ACC112 (cell line): ENCODE measurements at regions not wholly inside any gene's neighbourhood (a gene's known extent, or its start where the extent isn't known, plus 50 kb on each side); places are given as distances from the start of the nearest gene placed in this dataset.
"Not testable (repeated sequence)": the region's sequence is repeated elsewhere in the genome, so short reads cannot be mapped to it uniquely, and the experiment has no call there.

ENCODE experiments used
- H2AFZ ChIP-seq: fragments of 200-600 bp; sonication (generic); one replicate; pipeline ENCODE4 v1.6.0; 2017; ENCODE audit warnings: antibody characterized with exemption, low read length; ENCODE audit not compliant: unreplicated experiment
- H3K27ac ChIP-seq: fragments of 200-600 bp; sonication (generic); 2 replicates; pipeline ENCODE4 v1.5.1; 2014; ENCODE audit warnings: low read depth, mild to moderate bottlenecking, antibody characterized with exemption, low read length, moderate library complexity
- H3K27me3 ChIP-seq: fragments of 200-600 bp; sonication (generic); 2 replicates; pipeline ENCODE4 v1.6.1; 2014; ENCODE audit warnings: mild to moderate bottlenecking, antibody characterized with exemption, low read length, moderate library complexity, mixed read lengths; ENCODE audit not compliant: insufficient read depth
- H3K36me3 ChIP-seq: fragments of 200-600 bp; sonication (generic); 2 replicates; pipeline ENCODE4 v1.6.1; 2016; ENCODE audit warnings: mild to moderate bottlenecking, antibody characterized with exemption, low read length, moderate library complexity, mixed read lengths; ENCODE audit not compliant: insufficient read depth
- H3K4me1 ChIP-seq: fragments of 200-600 bp; sonication (generic); one replicate; pipeline ENCODE4 v1.6.1; 2016; ENCODE audit warnings: low read length, mixed read lengths; ENCODE audit not compliant: insufficient read depth, unreplicated experiment, control insufficient read depth
- H3K4me3 ChIP-seq: fragments of 200-600 bp; sonication (generic); 2 replicates; pipeline ENCODE4 v1.5.1; 2014; ENCODE audit warnings: mild to moderate bottlenecking, low read depth, low read length
- H3K79me2 ChIP-seq: fragments of 200-600 bp; sonication (generic); one replicate; pipeline ENCODE4 v1.6.0; 2016; ENCODE audit warnings: low read length; ENCODE audit not compliant: control insufficient read depth, unreplicated experiment, insufficient read depth

DNA sequence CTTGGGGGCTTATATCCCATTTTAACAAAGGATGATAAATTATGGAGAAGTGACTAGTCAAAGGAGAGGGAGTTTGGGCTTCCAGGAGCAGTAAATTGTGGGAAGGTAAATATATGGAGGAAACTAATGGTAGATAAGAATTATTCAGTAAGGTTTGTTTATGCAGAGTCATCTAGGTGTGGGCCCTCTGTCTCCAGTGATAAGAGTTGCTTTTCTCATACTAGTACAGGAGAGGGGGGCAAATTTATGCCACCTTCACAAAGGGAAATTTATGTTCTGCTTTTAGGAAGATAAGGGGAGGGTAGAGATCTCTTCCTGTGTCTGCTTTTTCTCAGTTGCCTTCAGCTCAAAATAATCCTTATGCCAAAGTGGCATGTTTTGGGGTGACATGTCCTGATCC, 383.7 kb upstream of the PPP2R3A start:
- H3K4me3 ChIP-seq = no peak overlapping the region
- no peaks in the 10 kb centered on the region for H3K4me1 ChIP-seq
- no peak overlapping the region for H2AFZ ChIP-seq
- H3K36me3 ChIP-seq = no peaks in the 10 kb centered on the region
- no peak overlapping the region for H3K27ac ChIP-seq
- no peaks in the 10 kb centered on the region for H3K79me2 ChIP-seq
- H3K27me3 ChIP-seq = no peaks in the 10 kb centered on the region

DNA sequence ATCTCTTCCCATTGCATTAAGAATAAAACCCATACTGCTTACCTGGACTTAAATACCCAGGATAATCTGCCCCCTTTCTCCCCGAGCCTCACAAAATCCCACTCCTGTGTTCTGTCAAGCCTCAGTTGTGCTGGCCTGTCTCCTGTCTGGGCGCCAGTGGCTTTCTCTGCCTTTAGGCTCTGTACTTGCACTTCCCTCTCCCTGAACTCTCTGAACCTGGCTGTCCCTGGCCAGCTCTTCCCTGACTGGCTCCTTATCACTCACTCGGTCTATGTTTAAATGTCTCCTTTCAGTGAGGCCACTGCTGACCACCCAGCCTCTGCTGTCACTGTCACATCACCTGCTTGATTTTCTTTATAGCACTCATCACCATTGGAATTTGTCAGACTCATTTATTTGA, 382.7 kb upstream of the PPP2R3A start:
- Histone ChIP-seq H3K27me3 (no peaks in the 10 kb centered on the region), H3K79me2 (no peaks in the 10 kb centered on the region), H3K27ac (no peak overlapping the region), H3K36me3 (no peaks in the 10 kb centered on the region), H2AFZ (no peak overlapping the region), H3K4me1 (no peaks in the 10 kb centered on the region), H3K4me3 (no peak overlapping the region)

DNA sequence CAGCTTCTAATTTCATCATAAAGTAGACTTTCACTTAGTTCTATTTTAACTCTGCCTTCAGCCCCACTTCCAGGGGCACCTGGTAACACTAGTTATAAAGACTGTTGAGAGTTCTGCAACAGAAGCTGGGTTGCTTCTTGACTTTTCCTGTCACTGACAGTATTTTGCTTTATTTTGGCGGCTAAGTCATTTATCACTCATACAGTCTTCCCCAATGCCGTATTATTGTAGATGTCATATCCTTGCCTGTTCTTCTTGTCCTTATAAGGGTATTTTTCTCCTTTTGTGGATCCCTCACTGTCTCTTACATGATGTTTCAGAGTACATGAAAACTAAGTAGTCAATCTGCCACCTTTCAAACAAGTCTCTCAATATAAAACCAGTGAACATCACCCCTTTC, 369.0 kb upstream of the PPP2R3A start:
- no peaks in the 10 kb centered on the region for H3K27me3 ChIP-seq
- no peak overlapping the region for H3K4me3 ChIP-seq
- H3K4me1 ChIP-seq = no peaks in the 10 kb centered on the region
- no peak overlapping the region for H3K27ac ChIP-seq
- no peak overlapping the region for H2AFZ ChIP-seq
- no peaks in the 10 kb centered on the region for H3K79me2 ChIP-seq
- H3K36me3 ChIP-seq = no peaks in the 10 kb centered on the region

DNA sequence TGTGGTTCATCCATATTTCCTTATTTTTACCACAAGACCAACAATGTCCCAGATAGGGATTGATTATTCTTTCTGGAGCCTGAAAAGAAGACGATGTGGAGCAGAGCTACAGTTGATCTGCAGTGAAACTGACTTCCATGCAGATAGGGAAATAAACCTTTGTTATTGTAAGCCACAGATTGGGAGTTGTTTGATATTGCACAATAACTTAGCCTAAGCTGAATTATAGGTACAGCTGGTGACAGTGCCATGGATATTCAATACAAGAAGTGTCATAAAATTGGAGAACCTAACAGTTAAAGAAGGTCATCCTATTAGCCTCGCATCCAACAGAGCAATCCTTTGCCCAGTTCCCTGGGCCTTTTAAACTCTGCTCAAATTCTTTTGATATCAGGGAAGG, 367.7 kb upstream of the PPP2R3A start:
- Histone ChIP-seq H3K36me3 (no peaks in the 10 kb centered on the region), H3K4me3 (no peak overlapping the region), H3K4me1 (no peaks in the 10 kb centered on the region), H3K27me3 (no peaks in the 10 kb centered on the region), H2AFZ (no peak overlapping the region), H3K79me2 (no peaks in the 10 kb centered on the region), H3K27ac (no peak overlapping the region)

DNA sequence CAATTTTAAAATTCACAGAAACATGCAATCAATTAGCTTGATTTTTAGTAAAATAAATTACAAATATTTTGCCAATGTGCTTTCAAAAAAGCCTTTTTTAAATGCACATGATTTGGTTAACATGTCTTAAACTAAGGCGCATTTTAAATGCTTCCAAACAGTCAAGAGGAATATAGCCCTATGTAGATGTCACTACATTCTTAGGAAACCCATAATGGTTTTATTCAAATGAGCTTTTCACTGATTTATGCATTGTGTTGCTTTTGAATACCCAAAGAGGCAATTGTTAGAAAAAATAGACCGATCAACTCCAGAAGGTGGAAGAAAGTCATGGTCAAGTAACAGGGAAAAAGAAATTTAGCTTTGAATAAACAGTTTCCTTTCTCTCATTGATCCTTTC, 366.9 kb upstream of the PPP2R3A start:
- Histone ChIP-seq H3K27ac (no peak overlapping the region), H3K4me3 (no peak overlapping the region), H3K27me3 (no peaks in the 10 kb centered on the region), H3K79me2 (no peaks in the 10 kb centered on the region), H3K36me3 (no peaks in the 10 kb centered on the region), H2AFZ (no peak overlapping the region), H3K4me1 (no peaks in the 10 kb centered on the region)

DNA sequence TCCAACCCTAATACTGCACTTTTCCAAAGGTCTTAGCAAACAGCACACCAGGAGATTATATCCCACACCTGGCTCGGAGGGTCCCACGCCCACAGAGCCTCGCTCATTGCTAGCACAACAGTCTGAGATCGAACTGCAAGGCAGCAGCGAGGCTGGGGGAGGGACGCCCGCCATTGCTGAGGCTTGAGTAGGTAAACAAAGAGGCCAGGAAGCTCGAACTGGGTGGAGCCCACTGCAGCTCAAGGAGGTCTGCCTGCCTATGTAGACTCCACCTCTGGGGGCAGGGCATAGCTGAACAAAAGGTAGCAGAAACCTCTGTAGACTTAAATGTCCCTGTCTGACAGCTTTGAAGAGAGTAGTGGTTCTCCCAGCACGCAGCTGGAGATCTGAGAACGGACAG, 361.0 kb upstream of the PPP2R3A start:
- H3K4me3 ChIP-seq = not testable (repeated sequence)

DNA sequence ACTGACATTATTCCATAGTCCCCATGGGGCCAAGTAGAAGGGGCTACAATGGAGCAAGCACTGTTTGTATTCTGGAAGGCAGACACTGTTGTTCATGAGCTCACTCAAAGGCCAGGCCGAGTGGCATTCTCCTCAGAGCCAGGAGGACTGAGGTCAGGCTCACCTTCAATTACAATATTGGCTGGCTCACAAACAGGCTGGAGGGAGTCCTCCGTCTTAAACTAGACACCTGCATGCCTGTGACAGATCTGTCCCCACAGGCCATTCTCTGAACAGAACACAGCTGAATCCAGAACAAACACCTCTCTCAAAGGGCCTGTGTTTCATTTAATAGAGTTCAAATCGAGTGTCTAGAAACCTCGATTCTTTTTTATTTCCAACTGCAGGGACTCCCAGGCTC, 347.4 kb upstream of the PPP2R3A start:
- Histone ChIP-seq H3K4me3 (no peak overlapping the region), H2AFZ (no peak overlapping the region), H3K4me1 (no peaks in the 10 kb centered on the region), H3K79me2 (no peaks in the 10 kb centered on the region), H3K36me3 (no peaks in the 10 kb centered on the region), H3K27me3 (no peaks in the 10 kb centered on the region), H3K27ac (no peak overlapping the region)

More for the DNA sequence above, 361.0 kb upstream of the PPP2R3A start:
- not testable (repeated sequence) for H3K79me2 ChIP-seq, H2AFZ ChIP-seq, H3K4me1 ChIP-seq, H3K27ac ChIP-seq, H3K36me3 ChIP-seq, H3K27me3 ChIP-seq

DNA sequence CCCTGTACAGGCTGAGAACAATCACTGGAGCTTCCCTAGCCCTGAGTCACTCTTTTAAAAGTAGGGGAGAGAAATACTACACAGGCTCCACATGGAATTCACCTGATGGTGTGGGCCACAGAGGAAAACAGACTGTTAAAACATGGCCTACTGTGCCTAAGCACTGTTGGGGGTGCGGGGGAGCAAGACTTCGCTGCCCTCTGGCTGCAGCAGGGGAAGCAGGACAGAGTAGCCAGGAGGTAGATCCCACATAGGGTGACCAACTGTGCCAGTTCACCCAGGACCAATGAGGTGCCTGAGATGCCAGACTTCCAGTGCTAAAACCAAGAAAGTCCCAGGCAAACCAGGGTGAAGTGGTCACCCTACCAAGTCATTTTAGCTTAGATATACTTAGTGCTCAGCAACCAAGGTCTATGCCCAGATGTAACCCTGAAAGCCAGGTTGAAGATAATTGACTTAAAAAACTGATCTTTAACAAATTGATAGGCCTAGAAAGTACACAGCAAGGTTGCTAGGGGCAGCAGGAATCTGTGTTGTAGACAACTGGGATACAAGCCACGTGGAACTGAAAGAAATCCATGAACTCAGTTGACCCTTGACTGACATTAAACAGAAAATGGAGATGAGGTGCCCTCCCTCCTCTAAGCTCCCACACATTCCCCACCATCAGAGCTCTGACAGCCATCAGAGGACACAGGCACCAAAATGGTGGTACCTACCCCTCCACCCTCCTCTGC, 344.2 kb upstream of the PPP2R3A start:
- Histone ChIP-seq H3K36me3 (no peaks in the 10 kb centered on the region), H3K4me1 (no peaks in the 10 kb centered on the region), H2AFZ (no peak overlapping the region), H3K27me3 (no peaks in the 10 kb centered on the region), H3K79me2 (no peaks in the 10 kb centered on the region), H3K4me3 (no peak overlapping the region), H3K27ac (no peak overlapping the region)

DNA sequence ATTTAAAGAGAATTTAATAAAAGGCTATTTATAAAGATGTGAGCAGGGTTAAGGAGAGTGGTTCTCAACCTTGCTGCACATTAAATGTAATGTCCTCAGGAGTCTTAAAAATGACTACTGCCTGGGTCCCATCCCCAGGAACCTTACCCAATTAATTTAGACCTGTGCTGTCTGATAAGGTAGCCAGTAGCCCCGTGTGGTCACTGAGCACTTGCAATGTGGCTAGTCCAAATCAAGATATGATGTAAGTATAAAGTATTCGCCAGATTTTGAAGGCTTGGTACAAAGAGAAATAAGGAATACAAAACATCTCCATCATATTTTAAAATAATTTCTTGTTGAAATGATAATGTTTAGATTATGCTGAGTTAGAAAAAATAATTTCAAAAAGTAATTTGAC, 343.3 kb upstream of the PPP2R3A start:
- Histone ChIP-seq H3K36me3 (no peaks in the 10 kb centered on the region), H2AFZ (no peak overlapping the region), H3K79me2 (no peaks in the 10 kb centered on the region), H3K4me3 (no peak overlapping the region), H3K27me3 (no peaks in the 10 kb centered on the region), H3K27ac (no peak overlapping the region), H3K4me1 (no peaks in the 10 kb centered on the region)

DNA sequence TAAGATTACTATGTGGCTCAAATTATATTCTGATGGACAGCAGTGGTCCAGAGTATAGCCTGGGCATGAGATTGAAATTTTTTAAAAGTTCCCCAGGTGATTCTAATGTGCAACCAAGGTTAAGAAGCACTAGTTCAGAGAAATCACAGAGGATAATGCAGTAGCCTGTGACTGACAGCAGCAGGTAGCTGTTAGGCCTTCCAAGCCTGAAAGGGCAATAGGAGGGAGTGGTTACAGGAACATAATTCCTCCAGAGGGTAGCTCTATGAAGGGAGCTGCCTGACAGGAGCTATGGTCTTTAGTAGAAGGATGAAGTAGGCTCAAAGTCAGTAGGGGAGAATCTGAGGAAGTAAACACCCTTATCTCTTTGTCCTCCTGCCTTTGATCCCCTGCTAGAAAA, 342.9 kb upstream of the PPP2R3A start:
- H3K36me3 ChIP-seq = no peaks in the 10 kb centered on the region
- H3K27ac ChIP-seq = no peak overlapping the region
- H3K4me1 ChIP-seq = no peaks in the 10 kb centered on the region
- H3K4me3 ChIP-seq = no peak overlapping the region
- no peak overlapping the region for H2AFZ ChIP-seq
- no peaks in the 10 kb centered on the region for H3K79me2 ChIP-seq
- H3K27me3 ChIP-seq = no peaks in the 10 kb centered on the region

DNA sequence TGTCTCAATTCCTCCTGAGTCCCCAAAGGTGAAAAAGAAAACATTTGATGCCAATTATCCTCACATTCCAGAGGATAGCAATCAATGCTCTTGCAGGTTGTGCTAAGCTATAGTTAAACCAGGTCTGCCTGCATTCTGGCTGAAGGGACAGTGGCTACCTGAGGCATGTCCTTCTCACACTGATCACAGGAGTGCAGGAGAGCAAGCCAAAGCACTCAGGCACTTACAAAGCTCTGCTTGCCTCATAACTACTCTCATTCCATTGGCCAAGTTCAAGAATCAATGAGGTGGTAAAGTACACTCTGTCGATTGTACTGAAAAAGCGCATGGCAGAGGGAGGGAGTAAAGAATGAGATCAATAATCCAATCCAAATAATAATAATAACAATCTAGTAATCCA, 342.0 kb upstream of the PPP2R3A start:
- H3K4me3 ChIP-seq = no peak overlapping the region
- H2AFZ ChIP-seq = no peak overlapping the region
- H3K4me1 ChIP-seq = no peaks in the 10 kb centered on the region
- H3K27ac ChIP-seq = no peak overlapping the region
- no peaks in the 10 kb centered on the region for H3K79me2 ChIP-seq
- no peaks in the 10 kb centered on the region for H3K27me3 ChIP-seq
- H3K36me3 ChIP-seq = no peaks in the 10 kb centered on the region
